Fibroblast of gingiva (primary cell): ENCODE measurements at regions not wholly inside any gene's neighbourhood (a gene's known extent, or its start where the extent isn't known, plus 50 kb on each side); places are given as distances from the start of the nearest gene placed in this dataset.
A peak's percentile ranks its signal among the peaks of the same experiment; 100 is the strongest.

Source experiments
- DNase-seq: peaks from one replicate; pipeline ENCODE4 v3.0.0-alpha.2; 2011; ENCODE audit warnings: low read depth

GRCh38 chr10:4662576-4663161, 163.3 kb upstream of the AKR1E2 start:
- DNase-seq, result peak; percentile 7

GRCh38 chr10:4661511-4662255, 164.3 kb upstream of the AKR1E2 start:
- DNase-seq, result peak; percentile 66

- no peak for DNase-seq
Observed at GRCh38 chr10:4658777-4659176, 167.2 kb upstream of the AKR1E2 start.

- peak; percentile 66 for DNase-seq
Observed at GRCh38 chr10:4656576-4657194, 169.3 kb upstream of the AKR1E2 start.

GRCh38 chr10:4655879-4656278, 170.1 kb upstream of the AKR1E2 start:
- no peak for DNase-seq

- no peak for DNase-seq
Observed at GRCh38 chr10:4655406-4655805, 170.6 kb upstream of the AKR1E2 start.

GRCh38 chr10:4654496-4654895, 171.5 kb upstream of the AKR1E2 start:
- no peak for DNase-seq

GRCh38 chr10:4653160-4653559, 172.8 kb upstream of the AKR1E2 start:
- no peak for DNase-seq

GRCh38 chr10:4652111-4653010, 173.6 kb upstream of the AKR1E2 start:
- no peak for DNase-seq

GRCh38 chr10:4651404-4652037, 174.5 kb upstream of the AKR1E2 start:
- no peak for DNase-seq

GRCh38 chr10:4650582-4650981, 175.4 kb upstream of the AKR1E2 start:
- DNase-seq, result peak; percentile 91

- peak; percentile 83 for DNase-seq
Observed at GRCh38 chr10:4649886-4650508, 176.0 kb upstream of the AKR1E2 start.

GRCh38 chr10:4649471-4649870, 176.5 kb upstream of the AKR1E2 start:
- no peak for DNase-seq

GRCh38 chr10:4648999-4649398, 177.0 kb upstream of the AKR1E2 start:
- no peak for DNase-seq

- no peak for DNase-seq
Observed at GRCh38 chr10:4647109-4647785, 178.8 kb upstream of the AKR1E2 start.

GRCh38 chr10:4646547-4646946, 179.5 kb upstream of the AKR1E2 start:
- DNase-seq, result no peak

GRCh38 chr10:4645836-4646235, 180.2 kb upstream of the AKR1E2 start:
- no peak for DNase-seq

- no peak for DNase-seq
Observed at GRCh38 chr10:4643471-4643870, 182.5 kb upstream of the AKR1E2 start.

GRCh38 chr10:4639960-4640359, 186.0 kb upstream of the AKR1E2 start:
- peak; percentile 72 for DNase-seq

GRCh38 chr10:4638099-4638498, 187.9 kb upstream of the AKR1E2 start:
- DNase-seq, result no peak

GRCh38 chr10:4637657-4638056, 188.3 kb upstream of the AKR1E2 start:
- no peak for DNase-seq
